Dedifferentiated amniotic fluid mesenchymal stem cell (primary cell): ENCODE measurements at regions not wholly inside any gene's neighbourhood (a gene's known extent, or its start where the extent isn't known, plus 50 kb on each side); places are given as distances from the start of the nearest gene placed in this dataset.
"Not testable (repeated sequence)": the region's sequence is repeated elsewhere in the genome, so short reads cannot be mapped to it uniquely, and the experiment has no call there.

Experiments used
- DNase-seq: peaks from one replicate; pipeline ENCODE4 v3.0.0-alpha.2; 2016; ENCODE audit errors: extremely low spot score

DNA sequence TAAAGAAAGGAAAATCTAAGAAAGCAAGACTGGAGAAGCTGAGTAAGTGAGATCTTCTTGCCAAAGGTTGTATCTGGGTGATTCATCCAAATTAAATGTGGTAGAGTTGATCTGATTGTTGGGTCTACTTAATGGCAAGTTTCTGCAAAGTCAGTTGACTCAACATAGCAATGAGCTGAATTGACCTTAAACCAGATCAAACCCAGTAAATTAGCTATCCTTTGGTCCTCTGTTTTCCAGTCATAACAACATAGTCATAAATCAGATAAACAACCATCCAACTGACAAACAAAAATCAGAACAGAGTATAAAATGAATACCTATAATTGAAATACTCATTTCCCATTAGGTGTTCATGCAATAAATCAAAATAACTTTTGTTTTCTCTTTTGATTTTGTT lies 142.6 kb upstream of the CFAP20DC start:
- DNase-seq, result peak; percentile 19

DNA sequence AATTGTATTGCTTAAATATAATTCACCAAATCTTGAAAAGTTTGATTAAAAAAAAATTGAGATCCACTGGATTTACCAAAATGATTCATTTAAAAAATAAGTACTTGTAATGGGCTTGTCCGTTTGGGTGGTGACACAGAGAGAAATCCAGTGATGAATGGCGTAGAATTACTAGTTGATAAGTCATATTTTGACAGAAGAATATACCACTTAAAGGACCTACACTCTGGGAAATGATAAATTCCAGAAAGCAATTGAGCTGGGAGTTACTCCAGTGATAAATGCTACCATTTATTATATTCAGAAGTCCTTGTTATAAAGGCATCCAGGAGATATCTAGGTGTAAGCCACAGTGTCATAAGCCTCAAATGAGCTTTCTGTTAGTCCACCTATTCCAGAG lies 141.8 kb upstream of the CFAP20DC start:
- DNase-seq, result no peak

DNA sequence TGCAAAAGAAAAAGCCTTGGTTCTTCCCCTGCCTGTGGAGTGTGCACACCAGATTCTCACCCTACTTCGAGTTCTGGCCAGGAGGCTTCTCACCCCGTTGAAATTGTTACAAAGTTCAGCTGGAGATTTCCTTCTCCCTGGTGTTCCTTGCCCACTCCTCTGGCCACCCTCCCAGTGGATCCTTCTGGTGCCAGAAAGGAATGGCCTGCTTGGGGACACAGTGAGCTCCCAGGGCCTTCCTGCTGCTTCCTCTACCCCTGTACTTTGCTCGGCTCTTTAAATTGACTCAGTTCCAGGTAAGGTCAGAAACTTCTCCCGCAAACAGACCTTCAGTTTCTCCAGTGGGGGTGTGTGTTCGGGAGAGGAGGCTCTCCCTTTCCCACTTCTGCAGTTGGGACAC lies 140.1 kb upstream of the CFAP20DC start:
- no peak for DNase-seq

DNA sequence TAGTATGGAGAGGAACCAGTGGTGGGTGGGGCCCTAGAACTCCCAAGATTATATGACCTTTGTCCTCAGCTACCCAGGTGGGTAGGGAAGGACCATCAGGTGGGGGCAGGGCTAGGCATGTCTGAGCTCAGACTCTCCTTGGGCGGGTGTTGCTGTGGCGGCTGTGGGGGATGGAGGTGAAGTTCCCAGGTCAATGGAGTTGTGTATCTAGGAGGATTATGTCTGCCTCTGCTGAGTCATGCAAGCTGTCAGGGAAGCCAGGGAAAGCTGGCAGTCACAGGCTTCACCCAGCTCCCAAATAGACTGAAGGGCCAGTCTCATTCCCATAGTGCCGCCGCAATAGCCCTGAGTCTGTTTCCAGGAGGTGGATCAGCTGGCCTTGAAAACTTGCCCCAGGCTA lies 139.7 kb upstream of the CFAP20DC start:
- no peak for DNase-seq

DNA sequence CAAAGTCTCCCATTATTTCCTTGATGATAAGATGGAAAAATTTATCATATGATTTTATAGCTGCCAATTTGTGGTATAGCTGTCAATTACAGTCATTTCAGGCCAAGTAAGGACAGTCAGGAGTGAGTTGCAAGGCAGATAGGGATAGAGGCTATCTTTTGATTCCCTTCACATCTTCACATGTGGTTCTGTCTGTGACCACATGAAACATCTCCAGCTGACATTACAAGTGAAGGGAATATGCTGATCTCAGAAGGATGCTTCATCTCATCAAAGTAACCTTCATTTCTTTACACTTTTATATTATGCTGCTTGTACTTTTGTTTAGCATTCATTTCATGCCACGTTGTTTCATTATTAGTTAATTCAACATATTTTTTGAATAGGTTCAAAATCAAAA lies 136.9 kb upstream of the CFAP20DC start:
- DNase-seq, result no peak

DNA sequence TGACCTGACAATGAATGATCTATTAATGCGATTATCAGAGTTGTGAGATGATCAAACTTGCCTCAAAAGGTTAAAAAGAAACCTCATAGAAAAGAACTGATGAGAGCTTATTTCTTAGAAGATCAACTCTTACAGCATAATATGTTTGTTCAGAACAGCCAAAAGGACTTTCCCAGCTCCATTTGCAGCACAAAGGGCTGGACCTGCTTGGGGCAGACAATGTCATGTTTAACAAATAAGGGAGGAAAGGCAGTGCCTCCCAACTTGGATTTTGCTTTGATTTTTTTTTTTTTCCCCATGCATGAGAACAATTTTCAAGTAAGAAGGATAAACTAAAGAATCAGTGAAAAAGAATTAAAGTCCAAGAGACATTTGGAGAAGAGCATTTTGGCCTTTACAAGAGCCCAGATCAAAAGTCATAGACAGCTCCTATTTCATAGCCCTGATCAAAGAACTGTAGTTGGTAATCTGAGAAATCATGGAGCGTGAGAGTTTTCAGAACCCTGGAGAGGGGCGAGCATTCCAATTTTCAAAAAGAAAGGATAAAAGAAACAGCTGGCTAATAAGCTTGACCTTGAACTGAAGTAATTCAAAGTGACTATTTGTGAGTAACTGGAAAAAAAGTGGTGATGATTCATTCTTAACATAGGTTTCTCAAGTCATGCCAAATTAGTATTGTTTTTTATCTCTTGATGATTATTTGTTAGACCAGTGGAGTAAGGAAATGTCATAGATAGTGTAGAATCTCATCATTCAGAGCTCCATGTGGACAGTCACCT lies 136.0 kb upstream of the CFAP20DC start:
- DNase-seq, result peak; percentile 35

DNA sequence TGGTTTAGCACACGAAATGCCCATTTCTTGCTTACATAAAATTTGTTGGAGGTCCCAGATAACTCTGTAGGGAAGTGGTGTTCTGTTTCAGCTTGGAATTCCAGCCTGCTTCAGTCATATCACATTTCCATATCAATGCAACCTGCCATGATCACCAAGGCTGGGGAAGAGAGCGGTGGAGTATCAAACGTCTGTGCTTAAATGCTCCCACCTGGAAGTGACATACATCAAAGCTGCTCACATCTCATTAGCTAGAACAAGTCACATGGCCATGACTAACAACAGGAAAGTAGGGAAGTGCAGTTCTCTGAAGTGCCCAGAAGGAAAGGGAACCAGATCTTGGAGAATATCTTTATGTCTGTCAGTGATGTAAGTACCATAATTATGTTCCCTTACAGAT lies 130.2 kb upstream of the CFAP20DC start:
- DNase-seq, result no peak

DNA sequence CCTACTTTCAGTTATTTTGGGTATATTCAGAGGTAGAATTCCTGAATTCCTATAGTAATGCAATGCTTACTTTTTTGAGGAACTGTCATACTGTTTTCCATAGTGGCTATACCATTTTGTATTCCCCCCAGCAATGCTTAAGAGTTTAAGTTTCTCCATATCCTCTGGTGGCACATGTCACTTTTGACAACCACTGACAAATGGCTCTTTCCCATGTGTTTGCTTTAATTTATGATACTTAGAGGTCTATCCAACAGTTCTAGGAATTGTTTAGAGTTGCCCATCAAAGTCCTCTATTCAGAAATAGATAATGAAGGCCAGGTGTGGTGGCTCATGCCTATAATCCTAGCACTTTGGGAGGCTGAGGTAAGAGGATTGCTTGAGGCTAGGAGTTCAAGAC lies 128.9 kb upstream of the CFAP20DC start:
- no peak for DNase-seq

DNA sequence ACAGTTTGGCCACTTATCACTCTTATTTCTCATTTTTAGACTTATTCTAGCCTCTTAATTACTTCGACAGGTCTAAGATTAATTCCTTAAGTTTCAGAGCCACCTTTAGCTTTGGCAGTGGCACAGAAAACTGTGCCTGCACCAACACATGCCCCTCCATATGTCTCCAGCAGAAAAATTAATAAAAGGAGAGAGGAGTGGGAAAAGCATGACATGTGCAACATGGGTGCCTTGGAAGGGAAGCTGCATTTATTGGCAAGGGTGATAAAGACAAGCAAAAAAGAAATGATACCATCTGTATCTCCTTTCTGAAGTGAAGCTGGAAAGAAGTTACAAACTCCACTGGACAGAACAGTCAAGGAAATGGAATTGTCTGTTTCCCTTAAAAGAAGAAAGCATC lies 121.7 kb upstream of the CFAP20DC start:
- DNase-seq, result no peak

DNA sequence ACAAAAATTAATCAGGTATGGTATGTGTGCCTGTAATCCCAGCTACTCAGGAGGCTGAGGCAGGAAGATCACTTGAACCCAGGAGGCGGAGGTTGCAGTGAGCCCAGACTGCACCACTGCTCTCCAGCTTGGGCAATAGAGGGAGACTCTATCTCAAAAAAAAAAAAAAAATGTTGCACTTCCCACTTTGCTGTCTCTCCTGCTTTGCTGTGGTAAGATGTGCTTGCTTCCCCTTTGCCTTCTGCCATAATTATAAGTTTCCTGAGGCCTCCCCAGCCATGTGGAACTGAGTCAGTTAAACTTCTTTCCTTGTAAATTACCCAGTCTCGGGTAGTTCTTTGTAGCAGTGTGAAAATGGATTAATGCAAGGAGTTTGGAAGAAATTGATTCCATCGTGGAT lies 120.3 kb upstream of the CFAP20DC start:
- DNase-seq, result not testable (repeated sequence)

DNA sequence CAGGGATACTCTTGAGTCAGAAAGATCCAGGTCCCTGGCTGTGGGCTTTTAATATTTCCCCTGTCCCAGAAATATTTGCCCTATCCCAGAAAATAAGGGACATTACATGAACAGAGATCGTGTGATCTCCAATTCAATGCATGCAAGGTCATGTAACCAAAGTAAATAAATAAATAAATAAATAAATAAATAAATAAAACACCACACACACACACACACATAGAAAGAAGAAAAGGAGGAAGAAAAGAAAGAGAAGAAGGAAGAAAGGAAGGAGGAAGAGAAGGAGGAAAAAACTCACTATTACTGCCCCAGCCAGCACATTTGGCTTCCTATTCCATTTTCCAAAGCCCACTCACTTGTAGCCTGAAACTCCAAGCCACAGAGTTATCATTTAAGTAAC lies 117.9 kb upstream of the CFAP20DC start:
- DNase-seq, result no peak

DNA sequence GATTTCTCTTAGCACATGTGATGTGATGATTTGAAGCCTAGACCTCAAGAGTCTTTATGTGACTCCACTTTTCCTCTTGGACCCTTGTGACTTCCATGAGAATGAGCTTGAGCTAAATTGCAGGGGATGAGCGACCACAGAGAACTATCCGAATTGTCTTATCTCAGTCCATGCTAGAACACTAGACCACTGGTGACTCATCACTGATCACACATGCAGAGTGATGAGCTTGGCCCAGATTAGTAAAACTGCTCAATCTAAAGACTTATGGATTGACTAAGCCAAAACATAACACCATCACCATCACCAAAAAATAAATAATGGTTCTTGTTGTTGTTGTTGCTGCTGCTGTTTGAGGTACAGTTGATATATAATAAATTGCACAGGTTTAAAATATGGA lies 114.1 kb upstream of the CFAP20DC start:
- no peak for DNase-seq

DNA sequence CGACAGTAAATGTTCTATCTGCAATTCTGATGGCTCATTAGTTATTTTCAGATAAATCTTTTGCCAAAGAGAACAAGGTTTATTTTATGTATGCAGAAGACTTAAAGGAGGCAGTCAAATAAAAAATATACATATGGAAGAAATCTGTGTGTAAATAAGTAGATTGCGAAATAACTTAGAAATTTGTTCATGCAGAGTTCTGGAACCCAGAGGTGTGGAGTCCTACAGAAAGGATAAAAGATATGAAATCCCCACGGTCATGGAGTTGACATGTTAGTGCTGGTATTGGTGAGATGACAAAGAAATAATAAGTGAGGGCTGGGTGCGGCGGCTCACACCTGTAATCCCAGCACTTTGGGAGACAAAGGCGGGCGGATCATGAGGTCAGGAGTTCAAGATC lies 111.2 kb upstream of the CFAP20DC start:
- no peak for DNase-seq

DNA sequence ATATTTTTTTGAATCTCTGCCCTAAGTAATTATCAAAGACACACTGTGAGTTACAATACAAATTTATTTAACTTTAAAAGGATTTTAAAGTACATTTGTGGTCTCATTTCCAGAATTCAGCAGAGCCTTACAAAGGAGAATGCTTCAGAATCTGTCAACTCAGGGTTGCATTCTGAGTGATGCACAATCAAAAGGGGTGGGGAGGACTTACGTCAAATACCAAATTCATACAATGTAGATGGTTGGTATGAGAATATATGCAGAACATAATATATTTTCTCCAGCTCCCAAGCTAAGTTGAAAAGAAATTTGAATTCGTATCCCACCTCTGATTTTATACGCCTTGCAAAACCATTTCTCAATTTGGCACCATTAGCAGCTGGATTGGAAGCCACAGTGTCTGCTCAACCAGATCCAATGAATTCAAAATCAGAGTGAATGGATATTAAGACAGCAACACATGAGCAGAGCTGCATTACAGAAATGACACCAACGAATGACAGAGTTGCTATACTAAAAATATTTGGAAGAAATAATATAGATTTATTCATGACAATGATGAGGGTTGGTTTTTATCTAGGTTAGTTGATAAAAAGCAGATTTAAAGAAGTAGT lies 110.4 kb upstream of the CFAP20DC start:
- no peak for DNase-seq

DNA sequence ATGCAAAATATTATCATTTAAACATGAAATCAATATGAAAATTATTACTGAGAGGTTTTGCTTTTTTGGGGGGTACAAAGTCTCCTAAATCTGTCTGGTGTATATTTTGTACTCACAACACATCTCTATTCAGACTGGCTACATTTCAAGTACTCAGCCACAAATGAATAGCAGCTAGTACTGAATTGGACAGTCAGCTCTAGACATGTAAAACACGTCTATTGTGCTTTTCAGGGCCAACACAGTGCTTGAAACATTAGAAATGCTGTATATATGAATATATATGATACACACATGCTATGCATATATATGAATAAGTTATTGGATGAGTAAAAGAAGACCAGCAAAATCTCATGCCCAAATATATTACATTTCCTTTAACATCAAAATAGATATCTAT lies 103.8 kb upstream of the CFAP20DC start:
- DNase-seq, result no peak

DNA sequence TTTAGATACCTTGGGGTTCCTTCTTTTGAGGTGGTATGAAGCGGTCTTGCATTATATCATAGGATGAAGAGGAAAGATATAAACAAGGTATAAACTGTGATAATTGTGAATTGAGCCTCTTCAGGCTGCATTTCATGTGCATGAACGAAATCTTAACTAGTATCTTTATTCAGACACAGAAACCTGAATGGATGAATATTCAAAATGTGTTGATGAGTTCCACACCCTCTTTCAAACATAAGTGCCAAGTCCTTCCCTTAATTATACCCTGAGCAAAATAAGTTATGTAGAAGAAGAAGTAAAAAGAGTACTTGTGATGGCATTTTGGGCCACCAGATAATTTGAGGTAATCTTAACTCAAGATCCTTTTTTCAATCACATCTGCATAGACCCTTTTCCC lies 103.1 kb upstream of the CFAP20DC start:
- no peak for DNase-seq

DNA sequence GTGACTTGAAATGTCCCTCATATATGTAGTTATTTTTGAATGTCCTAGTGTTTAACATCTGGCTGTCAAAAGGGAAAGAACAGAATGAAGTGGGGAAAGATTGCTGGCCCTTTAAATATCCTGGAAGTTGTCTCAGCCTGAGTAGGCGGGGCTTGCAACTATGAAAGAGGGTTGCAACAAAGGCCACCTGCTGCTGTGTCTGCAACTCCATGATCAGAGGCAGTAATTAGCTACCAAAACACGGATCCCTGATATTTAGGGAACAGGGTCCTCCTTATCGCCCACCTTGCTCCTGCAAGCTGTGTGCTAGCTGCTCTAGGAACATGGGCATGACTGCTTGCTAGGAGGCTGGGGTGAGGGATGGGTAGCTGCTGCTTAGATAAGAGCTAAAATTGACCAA lies 100.2 kb upstream of the CFAP20DC start:
- no peak for DNase-seq

DNA sequence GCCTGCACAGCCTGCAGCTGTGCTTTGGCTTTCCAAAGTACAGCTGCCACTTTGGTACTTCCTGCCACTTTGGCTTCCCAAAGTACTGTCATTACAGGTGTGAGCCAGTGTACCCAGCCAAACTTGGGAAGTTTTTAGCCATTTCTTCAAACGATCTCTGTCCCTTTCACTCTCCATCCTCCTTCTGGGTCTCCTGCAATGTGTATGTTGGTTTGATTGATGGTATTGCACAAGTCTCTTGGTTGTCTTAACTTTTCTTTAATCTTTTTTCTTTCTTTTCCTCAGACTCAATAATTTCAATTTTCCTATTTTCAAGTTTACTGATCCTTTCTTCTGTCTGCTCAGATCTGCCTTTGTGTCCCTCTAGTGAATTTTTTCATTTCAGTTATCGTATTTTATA lies 99.3 kb upstream of the CFAP20DC start:
- DNase-seq, result no peak

DNA sequence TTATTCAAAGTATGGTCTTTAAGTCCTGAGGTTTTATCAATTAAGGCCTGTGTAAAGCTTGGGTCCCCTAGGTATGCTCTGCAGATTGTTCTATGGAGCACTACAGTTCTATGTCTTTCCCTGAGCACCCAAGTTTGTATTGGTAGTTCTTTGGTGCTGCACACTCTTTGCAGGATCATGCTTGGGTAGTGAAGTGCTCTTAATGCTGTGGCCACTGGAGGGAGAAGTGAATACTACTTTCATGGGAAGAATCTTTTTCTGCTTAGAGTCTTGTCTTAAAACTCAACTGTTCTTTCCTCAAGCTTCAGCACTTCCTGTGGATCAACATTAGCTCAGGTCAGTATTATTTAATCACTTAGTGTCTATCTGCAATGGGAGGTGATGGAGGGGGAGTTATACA lies 93.6 kb upstream of the CFAP20DC start:
- DNase-seq, result no peak

DNA sequence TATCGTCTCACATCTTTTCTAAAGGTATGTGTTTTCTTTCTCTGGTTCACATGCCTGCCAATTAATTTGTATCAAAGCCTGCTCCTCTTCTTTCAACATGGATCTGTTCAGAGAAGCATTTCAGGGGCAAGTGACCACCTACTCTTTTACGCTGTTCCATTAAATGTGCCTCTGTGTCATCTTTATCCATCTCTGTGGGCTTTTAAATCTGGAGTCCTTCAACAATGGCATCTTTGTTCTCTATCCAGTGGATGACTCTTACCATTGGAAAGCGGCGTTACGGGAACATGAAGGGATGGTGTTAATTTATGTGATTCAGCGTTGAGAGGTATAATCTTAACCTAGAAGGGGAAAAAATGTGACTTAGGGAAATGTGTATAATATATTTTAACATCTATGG lies 92.7 kb upstream of the CFAP20DC start:
- DNase-seq, result no peak

DNA sequence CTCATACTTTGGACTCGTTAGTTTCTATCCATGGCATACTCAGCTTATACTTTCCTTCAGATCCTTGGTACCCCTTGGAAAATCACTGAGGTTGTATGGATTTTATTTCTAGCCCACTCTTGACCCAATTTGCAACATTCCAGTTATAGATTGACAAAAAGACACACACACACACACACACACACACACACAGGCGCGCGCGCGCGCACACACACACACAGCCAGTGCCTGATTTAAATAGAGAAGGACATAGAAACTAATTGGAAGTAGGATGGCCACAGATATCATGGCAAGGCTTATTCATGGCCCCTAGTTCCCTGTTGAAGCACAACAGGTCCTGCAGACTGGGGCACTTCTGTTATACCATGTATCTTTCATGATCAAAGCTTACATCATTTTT lies 89.1 kb upstream of the CFAP20DC start:
- no peak for DNase-seq

DNA sequence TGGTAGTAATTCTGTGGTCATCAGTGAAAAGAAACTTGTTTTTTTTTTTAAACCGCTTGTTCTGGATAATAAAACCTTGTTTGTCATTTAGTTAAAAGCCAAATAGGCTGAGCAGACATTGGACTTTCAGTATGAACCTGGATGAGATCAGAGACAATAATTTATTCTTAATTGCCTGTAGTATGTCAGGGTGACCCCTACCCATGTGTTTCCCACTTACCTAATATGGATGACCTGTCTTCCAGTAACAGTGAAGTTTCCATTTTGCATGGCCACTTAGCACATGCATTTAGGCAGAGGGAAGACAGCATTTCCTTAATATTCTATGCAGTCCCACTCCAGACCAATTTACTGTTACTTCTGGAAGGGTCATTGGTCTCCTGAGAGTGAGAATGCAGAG lies 87.6 kb upstream of the CFAP20DC start:
- no peak for DNase-seq

DNA sequence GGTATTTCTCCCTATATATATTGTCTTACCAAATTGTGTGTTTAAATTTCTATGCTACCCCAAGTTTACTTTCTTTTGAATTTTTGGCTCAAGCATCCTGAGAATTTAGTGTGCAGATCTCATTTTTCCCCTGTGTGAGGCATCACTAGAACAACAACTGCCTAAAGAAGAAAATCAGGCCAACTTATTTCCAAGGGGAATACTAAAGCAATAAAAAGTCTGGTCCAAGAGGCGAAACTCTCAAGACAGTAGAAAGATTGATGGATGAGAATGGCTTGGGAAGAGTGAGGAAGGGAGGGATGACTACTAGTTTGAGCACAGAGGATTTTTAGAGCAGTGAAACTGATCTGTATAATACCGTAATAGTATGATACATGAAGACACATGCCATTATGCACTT lies 86.3 kb upstream of the CFAP20DC start:
- no peak for DNase-seq

DNA sequence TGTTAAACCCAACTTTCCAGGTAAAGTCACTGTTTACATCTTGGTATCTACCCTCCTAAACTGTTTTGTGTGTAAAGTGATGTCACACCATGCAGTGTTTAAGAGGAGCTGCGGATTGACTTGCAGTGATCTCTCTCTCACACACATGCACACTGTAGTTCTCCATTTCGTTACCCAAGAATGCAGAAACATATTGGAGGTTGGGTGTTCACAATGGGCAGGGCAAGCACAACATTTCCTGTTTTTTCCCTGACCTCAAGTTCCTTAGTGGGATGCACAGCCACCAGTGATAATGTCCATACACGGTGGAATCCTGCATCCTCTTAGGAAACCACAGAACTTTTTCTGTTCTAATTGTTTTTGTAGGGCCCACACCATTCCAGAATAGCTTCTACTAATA lies 85.3 kb upstream of the CFAP20DC start:
- no peak for DNase-seq
